ENCODE measurements at regions not wholly inside any gene's neighbourhood (a gene's known extent, or its start where the extent isn't known, plus 50 kb on each side); places are given as distances from the start of the nearest gene placed in this dataset.

DNA sequence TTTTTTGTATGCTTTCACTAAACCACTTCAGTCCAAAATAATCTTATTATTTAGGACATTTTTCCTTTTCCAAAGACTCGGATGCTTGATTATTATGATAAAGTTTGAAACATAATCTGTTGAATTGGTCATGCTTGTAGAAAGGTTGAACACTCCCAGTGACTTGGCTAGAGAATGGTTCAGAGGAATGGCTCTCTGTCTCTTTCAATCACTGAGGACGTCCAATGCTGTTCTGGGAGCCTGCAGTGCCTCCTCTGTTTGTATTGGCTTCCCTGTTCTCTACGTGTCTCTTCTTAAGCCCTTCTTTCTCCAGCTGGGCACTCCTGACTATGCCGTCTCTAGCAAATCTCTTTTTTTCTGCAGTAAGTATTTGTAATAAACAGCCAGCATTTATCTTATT lies 369.0 kb upstream of the DYNLRB2 start:
- no peak for DNase-seq

GRCh38 chr16:80171199-80171598 lies 369.6 kb upstream of the DYNLRB2 start:
- no peak for DNase-seq

DNA sequence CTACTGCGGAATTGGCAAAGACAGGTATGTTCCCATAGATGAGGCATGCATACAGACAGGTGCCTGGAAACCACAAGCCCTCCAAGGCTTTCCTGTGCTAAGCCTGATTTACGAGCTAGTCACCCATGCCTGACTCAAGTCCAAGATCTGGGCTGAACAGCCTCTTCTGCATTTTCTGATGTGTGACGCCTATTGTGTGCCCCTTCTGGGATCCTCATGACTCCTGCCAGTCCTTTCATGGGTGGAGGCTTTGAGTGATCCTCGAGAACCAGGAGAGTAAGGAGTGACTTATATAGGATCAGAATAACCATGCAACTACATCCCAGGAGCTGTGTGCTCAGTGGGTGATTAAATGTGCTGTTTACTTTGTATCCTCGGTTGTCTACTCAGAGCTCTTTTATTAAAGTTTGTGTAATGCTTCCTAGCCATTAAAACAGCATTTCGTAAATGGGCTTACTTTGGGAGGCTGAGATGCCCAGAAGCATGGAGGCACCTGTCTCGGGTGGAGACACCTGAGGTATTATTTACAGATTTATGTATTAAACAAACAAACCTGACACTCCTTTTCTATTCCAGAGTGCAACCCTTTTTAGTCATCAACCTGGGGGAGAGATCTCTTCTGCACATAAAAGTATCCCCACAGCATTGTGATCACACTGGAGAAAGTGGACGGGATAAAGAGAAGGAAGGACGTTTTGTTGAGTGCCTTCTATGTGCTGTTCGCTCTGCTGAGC lies 373.0 kb upstream of the DYNLRB2 start:
- DNase-seq, result no peak

DNA sequence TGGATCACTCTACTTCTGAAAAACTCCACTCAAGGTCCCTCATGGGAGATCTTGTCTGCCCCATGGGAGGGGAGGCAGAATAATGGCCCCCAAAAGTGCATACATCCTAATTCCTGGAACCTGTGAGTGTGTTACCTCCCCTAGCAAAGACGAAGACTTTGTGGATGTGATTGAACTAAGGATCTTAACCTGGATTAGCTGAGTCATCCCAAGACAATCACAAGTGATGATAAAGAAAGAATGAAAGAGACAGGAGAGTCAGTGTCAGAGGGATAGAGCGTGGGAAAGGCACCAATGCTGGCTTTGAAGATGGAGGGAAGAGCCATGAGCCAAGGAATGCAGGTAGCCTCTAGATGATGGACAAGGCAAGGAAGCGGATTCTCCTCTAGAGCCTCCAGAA lies 374.7 kb upstream of the DYNLRB2 start:
- no peak for DNase-seq

GRCh38 chr16:80164966-80165550 lies 375.7 kb upstream of the DYNLRB2 start:
- no peak for DNase-seq

- no peak for DNase-seq
Measured at GRCh38 chr16:80163339-80163738, 377.5 kb upstream of the DYNLRB2 start.

DNA sequence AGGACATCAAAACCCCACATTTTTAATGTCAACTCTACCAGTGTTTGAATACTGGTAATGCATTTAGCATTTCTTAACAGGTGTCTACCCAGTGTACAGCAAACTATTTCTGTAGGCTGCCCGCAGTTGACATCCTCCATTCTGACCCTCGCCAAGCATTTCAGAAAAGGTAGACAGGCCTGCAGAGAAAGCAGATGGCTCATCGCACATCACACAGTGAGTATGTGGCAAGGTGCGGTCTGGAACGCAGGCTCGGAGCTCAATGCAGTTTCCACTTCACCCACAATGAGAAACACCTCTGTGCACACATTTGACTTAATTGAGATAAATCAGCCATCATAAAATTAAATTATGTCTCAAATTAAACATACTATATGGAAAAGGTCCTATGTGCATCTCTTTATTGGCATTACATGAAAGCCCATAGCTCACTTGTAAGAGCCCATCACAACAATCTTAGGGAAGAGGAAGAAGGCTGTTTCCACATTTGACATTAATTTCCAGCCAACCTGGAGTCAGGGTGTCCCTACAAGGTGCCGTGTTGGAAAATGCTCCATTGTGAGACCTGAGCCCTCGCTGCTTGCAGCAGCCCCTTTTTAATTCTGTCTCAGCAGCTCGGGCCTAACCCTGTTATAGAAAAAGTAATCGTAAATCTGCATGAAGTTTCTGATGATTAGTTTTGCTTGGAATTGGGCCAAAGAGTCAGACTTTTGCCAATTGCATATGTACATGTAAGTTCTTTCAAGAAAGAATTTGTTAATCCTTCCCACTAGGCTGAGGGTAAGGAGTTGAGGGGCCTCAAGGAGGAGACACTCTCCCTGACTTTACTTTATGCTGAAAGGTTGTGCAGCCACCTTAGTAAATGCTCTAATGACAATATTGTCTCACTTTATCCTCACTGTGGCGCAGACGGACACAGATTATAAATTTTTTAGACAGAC lies 378.7 kb upstream of the DYNLRB2 start:
- DNase-seq, result no peak

DNA sequence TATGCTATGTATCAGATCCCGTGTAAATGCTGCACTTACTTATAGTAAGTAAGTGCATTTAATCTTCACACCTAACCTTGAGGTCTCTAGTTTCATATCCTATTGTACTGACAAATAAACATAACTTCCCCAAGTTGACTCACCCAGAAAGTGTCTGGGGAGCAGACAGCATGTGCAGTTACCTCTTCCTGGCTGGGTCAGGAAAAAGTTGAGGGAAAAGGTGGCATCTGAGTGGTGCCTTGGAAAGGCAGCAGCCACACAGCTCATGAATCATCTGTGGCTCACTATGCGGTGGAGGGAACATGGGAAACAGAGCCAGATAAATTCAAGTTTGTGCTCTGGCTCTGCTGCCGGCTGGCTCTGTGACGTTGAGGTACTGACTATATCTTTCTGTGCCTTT lies 382.0 kb upstream of the DYNLRB2 start:
- no peak for DNase-seq

GRCh38 chr16:80151722-80152111 lies 389.1 kb upstream of the DYNLRB2 start:
- no peak for DNase-seq

DNA sequence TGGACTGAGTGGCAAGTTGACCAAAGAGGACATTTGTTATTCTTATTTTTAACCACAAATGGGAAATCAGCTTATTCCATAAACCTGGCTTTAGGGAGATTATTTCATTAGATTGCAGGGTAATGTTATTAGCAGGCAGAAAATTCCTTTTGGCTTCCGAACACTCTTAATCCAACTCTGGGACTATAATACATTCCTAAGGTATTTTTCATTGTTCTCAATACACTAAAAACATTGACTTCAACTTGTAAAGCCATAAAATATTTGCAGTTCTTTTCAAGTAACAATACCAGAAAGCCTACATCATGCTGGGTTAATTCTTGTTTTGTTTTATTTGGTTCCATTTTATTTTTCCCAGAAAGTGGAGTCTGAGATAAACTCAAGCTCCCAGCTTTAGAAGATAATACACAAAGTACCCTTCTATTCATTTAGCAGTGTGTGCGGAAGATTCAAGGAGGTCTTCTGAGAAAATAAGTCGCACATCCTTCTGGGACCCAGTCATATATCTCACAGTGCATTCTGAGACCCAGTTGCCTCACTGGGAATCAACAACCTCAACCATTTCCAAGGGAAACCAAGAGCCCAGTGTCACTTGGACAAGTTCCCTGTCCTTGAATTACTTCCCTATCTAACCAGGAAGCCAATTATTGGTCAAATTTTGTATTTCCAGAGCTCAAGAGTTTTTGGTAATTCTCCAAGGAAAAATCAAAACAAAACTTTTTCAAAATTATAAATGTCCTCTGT lies 389.6 kb upstream of the DYNLRB2 start:
- no peak for DNase-seq

DNA sequence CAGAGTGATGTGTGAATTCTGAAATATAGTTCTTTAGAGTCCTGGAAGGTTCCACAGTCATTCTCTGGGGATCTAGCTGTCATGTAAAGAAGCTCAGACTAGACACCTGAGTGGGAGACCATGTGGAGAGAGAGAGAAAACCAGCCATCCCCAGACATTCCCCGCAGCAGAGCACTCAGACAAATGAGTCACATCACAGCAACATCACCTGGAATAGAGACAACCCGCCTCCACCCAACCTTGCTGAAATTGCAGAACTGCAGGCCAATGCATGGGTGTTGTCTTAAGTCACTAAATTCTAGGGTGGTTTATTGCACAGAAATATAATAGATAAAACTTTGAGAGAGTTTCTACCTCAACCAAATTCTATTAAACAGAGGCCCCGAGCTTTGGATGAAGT lies 392.0 kb upstream of the DYNLRB2 start:
- DNase-seq, result no peak

DNA sequence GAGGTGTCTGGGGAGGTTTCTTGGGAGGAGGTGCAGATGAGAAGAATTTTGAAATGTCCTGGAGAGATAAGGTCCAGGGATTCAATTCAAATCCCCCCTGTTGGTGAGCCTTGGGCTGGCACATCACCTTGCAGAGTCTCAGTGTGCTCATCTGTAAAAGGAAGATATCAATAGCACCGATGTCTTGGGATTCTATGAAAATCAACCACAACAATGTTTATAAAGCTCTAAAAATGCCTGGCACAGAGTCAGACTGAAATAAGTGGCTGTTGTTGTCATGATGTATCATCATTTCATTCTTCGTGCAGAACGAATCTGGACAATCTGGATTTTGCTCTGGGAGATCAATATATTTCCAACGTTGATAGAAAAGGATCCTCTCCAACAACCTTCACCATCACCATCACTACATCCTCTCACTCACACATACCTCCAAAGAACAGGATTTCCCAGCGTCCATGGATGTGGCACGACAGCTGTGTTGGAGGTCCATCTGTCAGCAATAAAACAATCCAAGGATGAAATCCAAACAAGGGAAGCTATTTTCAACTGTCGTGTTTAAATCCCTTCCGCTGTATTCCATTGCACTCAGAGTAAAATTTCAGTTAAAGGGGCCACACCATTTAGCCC lies 393.7 kb upstream of the DYNLRB2 start:
- no peak for DNase-seq

GRCh38 chr16:80144191-80144590 lies 396.6 kb upstream of the DYNLRB2 start:
- no peak for DNase-seq

DNA sequence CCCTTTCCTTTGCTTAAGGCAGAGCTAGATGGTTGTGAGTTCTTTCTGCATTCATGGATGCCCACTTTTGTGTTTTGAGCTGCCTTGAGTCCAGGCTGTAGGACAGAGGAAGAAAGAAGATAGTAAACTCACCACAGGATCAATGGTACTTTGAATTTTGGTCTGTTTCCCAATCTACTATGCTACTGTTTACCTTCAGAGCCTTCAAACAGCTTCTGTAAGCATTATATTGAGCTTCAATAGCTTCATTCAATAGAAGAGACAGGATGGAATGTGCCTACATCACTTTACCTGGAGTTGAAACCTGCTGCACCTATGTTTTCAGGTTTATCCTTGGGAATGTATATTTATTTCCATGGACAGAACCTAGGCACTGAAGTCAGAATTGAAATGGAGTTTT lies 397.9 kb upstream of the DYNLRB2 start:
- no peak for DNase-seq

DNA sequence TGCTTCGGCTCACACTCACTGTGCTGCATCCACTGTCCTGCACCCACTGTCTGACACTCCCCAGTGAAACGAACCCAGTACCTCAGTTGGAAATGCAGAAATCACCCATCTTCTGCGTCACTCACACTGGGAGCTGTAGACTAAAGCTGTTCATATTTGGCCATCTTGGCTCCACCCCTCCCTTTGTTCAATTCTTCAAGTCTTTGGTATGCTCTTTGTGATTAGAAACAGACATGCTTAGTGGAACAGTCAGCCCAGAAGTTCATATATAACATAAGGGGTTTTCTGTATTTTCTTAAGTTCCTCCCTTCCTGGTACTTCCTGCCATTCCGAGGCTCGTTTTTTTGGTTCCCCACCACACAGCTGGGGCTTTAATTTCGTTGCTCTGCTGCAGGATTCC lies 398.5 kb upstream of the DYNLRB2 start:
- DNase-seq, result no peak

GRCh38 chr16:80129791-80130190 lies 411.0 kb upstream of the DYNLRB2 start:
- DNase-seq, result no peak

DNA sequence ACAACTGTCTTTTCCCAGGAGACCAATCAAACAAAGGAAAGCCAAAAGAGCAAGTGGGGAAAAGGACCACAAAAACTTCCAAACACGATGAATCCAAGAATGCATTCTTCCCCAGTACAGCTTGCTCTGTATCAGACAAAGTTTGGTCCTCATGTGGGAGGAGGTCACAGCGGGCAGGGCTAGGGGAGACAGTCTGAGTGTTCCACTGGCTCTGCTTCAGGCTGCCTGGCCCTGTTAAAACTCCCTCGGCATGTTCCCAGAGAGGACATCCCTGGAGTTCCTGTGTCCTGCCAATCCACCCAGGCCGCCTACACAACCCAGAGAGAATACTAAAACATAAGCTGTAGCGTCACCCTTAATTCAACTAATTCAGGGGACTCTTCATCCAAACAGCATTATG lies 415.1 kb upstream of the DYNLRB2 start:
- DNase-seq, result no peak

DNA sequence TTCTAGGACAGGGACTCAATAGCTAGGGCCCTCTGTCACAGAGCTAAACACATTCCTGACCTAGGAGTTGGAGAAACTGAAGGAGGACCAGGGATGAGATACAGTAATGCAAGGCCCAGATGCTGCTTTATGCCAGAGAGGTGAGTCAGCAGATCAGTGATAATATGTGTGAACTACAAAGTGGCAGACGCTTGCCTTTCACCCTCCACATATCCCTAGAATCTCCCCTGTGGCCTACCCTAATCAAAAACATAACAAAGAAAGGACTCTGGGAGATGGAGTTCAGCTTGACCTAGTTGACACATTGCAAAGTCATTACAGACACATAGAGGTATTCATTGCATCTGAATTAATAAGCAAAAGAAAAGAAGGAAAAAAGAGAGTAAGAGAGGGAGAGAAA lies 417.6 kb upstream of the DYNLRB2 start:
- no peak for DNase-seq

DNA sequence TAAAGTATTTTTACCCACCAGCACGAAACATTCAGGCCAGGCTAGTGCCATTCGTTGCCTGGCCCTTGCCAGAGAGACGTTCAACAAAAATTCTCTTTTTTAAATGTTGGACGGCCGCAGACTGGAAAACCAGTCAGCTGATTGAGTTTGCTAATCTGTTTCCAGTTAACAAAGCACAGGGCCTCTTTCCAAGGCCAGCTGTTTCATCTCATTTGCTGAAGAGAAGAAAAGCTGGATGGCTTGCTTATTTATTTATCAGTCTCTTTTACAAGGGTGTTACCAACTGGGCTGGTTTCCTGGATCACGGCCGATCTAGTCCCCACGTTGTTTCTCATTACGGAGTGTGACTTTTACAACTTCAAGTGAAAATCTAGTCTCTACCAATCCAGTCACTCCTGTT lies 418.7 kb upstream of the DYNLRB2 start:
- DNase-seq, result no peak

DNA sequence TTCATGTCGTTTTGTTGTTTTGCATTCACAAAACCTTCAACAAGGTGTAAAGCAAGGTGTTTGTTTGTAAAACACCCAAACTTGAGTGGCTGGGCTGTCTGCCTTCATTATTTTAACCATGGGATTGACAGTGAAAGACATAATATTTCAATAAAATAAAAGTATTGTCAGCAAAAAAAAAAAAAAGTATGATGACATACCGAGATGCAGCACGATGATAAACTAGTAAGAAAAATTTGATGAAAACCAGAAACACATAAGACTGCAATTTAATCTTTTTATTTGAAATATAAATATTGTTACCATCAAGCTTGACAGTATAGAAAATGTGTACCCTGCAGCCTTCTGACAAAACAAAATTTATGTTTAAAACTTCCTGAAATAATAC lies 419.3 kb upstream of the DYNLRB2 start:
- no peak for DNase-seq

- DNase-seq, result no peak
Measured at GRCh38 chr16:80120899-80121521, 419.8 kb upstream of the DYNLRB2 start.

DNA sequence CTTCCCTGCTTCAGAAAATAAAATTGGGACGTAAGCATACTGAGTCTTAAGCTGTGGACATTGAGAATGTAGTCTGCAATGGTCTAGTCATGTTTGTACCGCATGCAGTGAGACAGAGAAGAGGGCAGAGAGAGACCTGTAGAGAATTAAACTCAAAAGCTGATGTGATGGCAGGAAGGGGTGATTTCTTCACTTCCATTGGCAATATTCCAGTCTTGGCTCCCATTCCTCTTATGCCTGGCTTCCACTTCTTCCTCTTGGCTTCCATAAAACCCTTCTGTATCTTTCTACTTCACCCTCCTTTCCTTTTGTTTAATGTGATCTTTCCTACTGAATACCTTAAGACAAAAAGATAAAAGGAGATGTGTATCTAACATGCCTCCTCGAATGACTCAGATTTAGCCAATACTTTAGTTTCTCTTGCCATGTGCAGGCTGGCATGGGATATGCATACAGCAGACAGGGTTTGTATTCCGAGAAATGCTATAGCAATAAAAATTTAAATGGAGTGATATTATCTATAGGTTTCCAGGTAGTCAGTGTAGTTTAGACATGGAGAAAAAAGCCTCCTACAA lies 423.1 kb upstream of the DYNLRB2 start:
- DNase-seq, result no peak
